Colonic mucosa (tissue), 4 donors: ENCODE measurements at regions not wholly inside any gene's neighbourhood (a gene's known extent, or its start where the extent isn't known, plus 50 kb on each side); places are given as distances from the start of the nearest gene placed in this dataset.

Experiments used
- DNase-seq: peaks from one replicate; pipeline ENCODE4 v3.0.0-alpha.2; 2020
- H3K27ac ChIP-seq: fragments of 200-600 bp; one replicate; pipeline ENCODE4 v1.8.0; 2021
- H3K27me3 ChIP-seq: fragments of 200-600 bp; one replicate; pipeline ENCODE4 v1.8.0; 2021
- H3K36me3 ChIP-seq: fragments of 200-600 bp; one replicate; pipeline ENCODE4 v1.8.0; 2021
- H3K4me1 ChIP-seq: fragments of 200-600 bp; one replicate; pipeline ENCODE4 v1.8.0; 2021; ENCODE audit warnings: mild to moderate bottlenecking
- H3K4me3 ChIP-seq: fragments of 200-600 bp; one replicate; pipeline ENCODE4 v1.8.0; 2021
- H3K9ac ChIP-seq, 2 donors: one replicate each; pipeline ENCODE4 v1.7.0; 2013; ENCODE audit warnings: control low read depth in 2 of 2, low read depth in 2 of 2, low read length in 2 of 2
- H3K9me3 ChIP-seq: fragments of 200-600 bp; one replicate; pipeline ENCODE4 v1.8.0; 2021
- intact Hi-C: fragments of 100-400 bp; cut with DNase I; formaldehyde crosslinking; loops from one replicate; pipeline ENCODE4 v1.14.1; 2022
- TF ChIP-seq, protein P1 (sequence below): fragments of 200-600 bp; IDR thresholded peaks from one replicate; pipeline ENCODE4 v1.8.0; 2022; ENCODE audit warnings: antibody characterized with exemption, mild to moderate bottlenecking
- donor health status: healthy.
- donor health status: DM: no; HTN: no; CAD: no.
- donor health status: DM: no; HTN: no; CAD: no.

DNA sequence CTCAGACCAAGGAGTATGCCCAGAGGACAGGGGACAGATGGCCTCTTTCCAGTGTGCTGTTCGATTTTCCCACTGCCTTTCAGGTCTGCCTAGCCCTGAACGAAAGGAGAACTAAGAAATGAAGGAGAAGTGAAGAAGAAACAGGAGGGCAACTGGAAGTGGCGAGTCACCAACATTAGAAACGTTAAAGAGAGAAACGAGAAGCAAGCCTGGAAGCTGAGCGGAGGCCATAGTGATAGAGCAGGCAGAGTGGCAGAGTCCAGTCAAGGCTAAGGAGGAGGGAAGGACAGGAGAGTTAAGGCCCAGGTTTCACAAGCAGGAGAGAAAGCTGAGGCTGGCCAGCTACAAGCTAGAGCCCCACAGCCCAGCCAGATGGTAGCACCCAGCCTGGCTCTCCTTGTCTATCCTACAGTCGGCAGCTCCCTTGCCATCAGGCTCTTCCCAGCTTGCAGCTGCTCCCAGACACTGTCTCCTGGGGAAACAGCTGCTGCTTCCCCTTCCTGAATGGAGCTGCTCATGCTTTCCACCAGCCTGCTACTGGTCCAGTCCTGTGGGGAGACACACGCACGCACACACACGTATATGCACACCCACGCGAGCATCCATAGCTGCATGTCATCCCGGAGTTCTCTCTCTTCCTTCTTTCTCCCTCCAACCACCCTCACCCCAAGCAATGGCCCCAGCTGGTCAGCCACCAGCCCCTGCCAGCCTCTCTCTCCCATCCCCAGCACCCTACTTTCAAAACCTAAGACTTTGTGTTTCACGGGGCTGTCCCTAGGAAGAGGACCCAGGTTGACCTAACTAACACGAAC, 139.7 kb upstream of the CCND2 start:
- H3K4me1 ChIP-seq, result no peaks in the 10 kb centered on the region
- H3K4me3 ChIP-seq, result no peak overlapping the region
- no peak overlapping the region for H3K9ac ChIP-seq
- no peak overlapping the region for H3K27ac ChIP-seq
- H3K36me3 ChIP-seq, result no peaks in the 10 kb centered on the region
- TF ChIP-seq, protein P1, sequence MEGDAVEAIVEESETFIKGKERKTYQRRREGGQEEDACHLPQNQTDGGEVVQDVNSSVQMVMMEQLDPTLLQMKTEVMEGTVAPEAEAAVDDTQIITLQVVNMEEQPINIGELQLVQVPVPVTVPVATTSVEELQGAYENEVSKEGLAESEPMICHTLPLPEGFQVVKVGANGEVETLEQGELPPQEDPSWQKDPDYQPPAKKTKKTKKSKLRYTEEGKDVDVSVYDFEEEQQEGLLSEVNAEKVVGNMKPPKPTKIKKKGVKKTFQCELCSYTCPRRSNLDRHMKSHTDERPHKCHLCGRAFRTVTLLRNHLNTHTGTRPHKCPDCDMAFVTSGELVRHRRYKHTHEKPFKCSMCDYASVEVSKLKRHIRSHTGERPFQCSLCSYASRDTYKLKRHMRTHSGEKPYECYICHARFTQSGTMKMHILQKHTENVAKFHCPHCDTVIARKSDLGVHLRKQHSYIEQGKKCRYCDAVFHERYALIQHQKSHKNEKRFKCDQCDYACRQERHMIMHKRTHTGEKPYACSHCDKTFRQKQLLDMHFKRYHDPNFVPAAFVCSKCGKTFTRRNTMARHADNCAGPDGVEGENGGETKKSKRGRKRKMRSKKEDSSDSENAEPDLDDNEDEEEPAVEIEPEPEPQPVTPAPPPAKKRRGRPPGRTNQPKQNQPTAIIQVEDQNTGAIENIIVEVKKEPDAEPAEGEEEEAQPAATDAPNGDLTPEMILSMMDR, result no peak
- no peaks in the 10 kb centered on the region for H3K9me3 ChIP-seq
- H3K27me3 ChIP-seq, result no peaks in the 10 kb centered on the region
- DNase-seq, result no peak
- intact Hi-C loops, result no loop called here

DNA sequence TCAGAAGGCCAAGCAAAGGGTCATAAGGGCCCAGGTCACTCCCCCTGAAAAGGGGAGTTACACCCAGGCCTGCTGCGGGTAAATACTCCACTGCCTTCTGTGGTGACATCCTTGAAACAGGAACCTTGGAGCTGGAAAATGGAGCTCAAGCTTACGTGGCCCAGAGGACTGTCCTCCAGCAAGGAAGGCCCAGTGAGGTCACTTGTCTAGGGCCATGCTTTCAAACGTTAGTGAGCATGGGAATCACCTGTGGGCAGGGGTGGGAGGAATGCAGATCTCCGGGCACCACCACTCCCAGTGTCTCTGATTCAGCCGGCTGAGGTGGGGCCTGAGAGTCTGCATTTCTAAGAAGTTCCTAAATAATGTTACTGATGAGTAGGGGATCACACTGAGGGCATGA, 140.5 kb upstream of the CCND2 start:
- no peaks in the 10 kb centered on the region for H3K27me3 ChIP-seq
- H3K36me3 ChIP-seq, result no peaks in the 10 kb centered on the region
- no peaks in the 10 kb centered on the region for H3K9me3 ChIP-seq
- H3K4me1 ChIP-seq, result no peaks in the 10 kb centered on the region
- no peak overlapping the region for H3K9ac ChIP-seq
- no peak overlapping the region for H3K4me3 ChIP-seq
- TF ChIP-seq, protein P1, result no peak
- DNase-seq, result no peak
- intact Hi-C loops, result no loop called here
- H3K27ac ChIP-seq, result no peak overlapping the region

DNA sequence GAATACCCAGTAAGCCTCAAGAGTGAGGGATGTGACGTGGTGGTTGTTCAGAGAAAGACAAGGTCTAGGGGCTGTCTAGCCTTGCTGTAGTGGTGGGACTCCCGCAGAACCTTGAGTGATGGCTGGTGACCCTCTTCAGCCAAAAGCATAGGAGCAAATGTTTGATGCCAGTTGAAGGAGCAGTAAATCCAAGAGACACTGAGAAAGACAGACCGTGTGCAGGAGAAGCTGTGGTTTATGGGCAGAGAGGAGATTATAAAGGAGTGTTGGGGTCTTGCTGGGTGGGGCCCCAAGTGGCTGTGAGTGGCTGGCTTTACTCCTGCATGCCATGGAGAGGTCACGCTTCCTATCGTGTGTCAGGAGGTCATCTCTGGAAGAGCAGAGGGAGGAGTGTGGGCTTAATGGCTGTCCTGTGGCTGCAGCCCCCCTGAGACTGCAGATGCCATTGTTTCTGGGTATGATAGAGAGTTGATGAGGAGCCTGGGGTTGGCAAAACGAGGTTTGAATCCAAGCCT, 152.0 kb upstream of the CCND2 start:
- Histone ChIP-seq H3K4me1 (peaks cover 12% of the 10 kb centered on the region), H3K27ac (no peak overlapping the region), H3K27me3 (no peaks in the 10 kb centered on the region), H3K9ac (no peak overlapping the region), H3K36me3 (no peaks in the 10 kb centered on the region), H3K4me3 (no peak overlapping the region), H3K9me3 (no peaks in the 10 kb centered on the region)
- intact Hi-C loops, result no loop called here
- TF ChIP-seq, protein P1, result no peak
- DNase-seq, result peak; percentile 7

DNA sequence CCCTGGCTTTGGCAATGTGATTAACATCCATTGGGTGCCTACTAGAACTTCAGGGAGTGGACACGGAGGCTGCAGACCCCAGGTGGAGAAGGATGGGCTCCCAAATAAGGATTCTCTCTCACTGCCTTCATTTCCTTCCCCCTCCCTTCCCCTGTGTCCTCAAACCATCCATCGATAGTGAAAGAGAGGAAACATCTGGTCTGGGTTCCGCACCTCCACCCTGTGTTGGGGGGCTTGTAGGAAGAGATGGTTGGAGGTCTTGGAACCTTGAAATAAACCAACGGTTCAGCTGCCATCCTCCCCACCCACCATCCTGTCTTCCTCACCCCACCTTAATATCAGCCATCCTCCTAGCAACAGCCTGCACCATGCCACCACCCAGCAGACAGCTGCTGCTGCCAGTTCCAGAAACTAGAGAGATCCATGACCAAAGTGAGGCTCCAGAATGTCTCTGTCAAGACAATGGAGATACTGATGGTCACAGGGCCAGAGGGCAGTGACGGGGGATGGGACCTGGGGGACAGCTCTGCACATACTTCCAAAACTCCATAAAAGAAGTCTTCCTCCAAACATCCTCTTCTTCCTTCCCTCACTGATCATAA, 153.1 kb upstream of the CCND2 start:
- H3K27ac ChIP-seq, result no peak overlapping the region
- DNase-seq, result peak; percentile 10
- intact Hi-C loops, result no loop called here
- H3K9ac ChIP-seq, result no peak overlapping the region
- H3K27me3 ChIP-seq, result no peaks in the 10 kb centered on the region
- H3K4me3 ChIP-seq, result no peak overlapping the region
- TF ChIP-seq, protein P1, result no peak
- no peaks in the 10 kb centered on the region for H3K9me3 ChIP-seq
- peaks cover 16% of the 10 kb centered on the region for H3K4me1 ChIP-seq
- no peaks in the 10 kb centered on the region for H3K36me3 ChIP-seq

DNA sequence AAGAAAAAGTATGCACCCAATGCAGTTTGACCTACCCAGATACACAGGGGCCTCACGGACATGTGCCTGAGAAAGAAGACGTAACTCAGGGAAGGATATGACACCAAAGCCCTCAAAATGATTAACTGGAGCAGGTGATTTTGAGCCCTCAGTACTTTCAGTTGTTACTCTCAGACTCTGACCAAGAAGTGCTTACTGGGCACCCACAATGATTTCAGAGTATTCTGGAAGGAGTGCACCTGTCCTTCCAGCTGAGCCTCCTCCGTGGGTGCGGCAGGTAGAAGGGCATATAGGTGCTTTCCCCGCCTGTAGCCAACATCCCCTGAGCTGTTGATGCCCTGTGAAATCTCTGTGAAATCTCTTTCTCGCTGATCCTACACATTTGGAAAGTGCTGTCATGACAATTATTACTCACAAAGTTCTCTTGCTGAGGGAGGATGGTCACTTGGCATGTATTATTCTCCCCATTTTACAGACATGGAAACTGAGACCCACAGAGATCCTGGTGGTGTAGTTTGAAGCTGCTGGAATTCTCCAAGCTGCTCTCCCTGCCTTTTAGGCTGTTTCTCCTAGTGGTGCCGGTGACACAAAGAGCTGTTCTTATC, 154.3 kb upstream of the CCND2 start:
- Histone ChIP-seq H3K4me3 (no peak overlapping the region), H3K4me1 (peaks cover 16% of the 10 kb centered on the region), H3K27ac (no peak overlapping the region), H3K36me3 (no peaks in the 10 kb centered on the region), H3K9ac (no peak overlapping the region), H3K9me3 (no peaks in the 10 kb centered on the region), H3K27me3 (no peaks in the 10 kb centered on the region)
- intact Hi-C loops, result no loop called here
- peak; percentile 21 for DNase-seq
- TF ChIP-seq, protein P1, result no peak
